Osteocyte (in vitro differentiated cells): ENCODE measurements at regions not wholly inside any gene's neighbourhood (a gene's known extent, or its start where the extent isn't known, plus 50 kb on each side); places are given as distances from the start of the nearest gene placed in this dataset.

ENCODE experiments used
- DNase-seq: peaks from one replicate; pipeline ENCODE4 v3.0.0; 2021; ENCODE audit warnings: mixed read lengths; ENCODE audit not compliant: unreplicated experiment; ENCODE audit errors: extremely low spot score
- H3K27ac Mint-ChIP-seq: one replicate; pipeline ENCODE4 v1.8.0; 2021; ENCODE audit warnings: mild to moderate bottlenecking, mixed read lengths; ENCODE audit not compliant: unreplicated experiment
- H3K27me3 Mint-ChIP-seq: one replicate; pipeline ENCODE4 v1.8.0; 2021; ENCODE audit warnings: mixed read lengths; ENCODE audit not compliant: unreplicated experiment
- H3K36me3 Mint-ChIP-seq: one replicate; pipeline ENCODE4 v1.8.0; 2021; ENCODE audit warnings: mixed read lengths; ENCODE audit not compliant: unreplicated experiment
- H3K4me1 Mint-ChIP-seq: one replicate; pipeline ENCODE4 v1.8.0; 2021; ENCODE audit warnings: mixed read lengths; ENCODE audit not compliant: unreplicated experiment
- H3K4me3 Mint-ChIP-seq: one replicate; pipeline ENCODE4 v1.8.0; 2021; ENCODE audit warnings: mild to moderate bottlenecking, moderate library complexity, mixed read lengths; ENCODE audit not compliant: unreplicated experiment
- H3K9me3 Mint-ChIP-seq: one replicate; pipeline ENCODE4 v1.8.0; 2021; ENCODE audit warnings: mixed read lengths; ENCODE audit not compliant: unreplicated experiment
- CTCF ChIP-seq: fragments of 200-600 bp; sonication (generic); IDR thresholded peaks from 2 replicates; pipeline ENCODE4 v1.5.0; 2021; ENCODE audit warnings: antibody characterized with exemption, mild to moderate bottlenecking, moderate library complexity

DNA sequence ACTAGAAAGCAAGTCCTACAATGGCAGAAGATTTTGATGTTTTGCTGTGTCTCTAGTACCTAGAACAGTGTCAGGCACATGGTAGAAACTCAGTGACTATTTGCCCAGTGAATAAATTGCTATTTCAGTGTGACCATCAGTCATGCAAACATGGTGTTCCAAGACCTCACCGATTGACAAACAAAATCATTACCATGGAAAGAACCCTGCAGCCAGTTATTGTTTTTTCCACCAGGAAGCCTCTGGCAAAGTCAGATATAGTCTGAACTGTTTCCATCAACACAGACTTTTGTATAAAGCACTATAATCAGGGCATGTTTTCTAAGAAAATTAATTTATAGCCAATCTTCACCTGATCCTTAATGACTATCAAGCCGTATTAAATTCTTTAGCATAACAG lies 97.3 kb upstream of the RASSF8 start:
- no peaks in the 10 kb centered on the region for H3K36me3 Mint-ChIP-seq
- no peaks in the 10 kb centered on the region for H3K27me3 Mint-ChIP-seq
- no peaks in the 10 kb centered on the region for H3K9me3 Mint-ChIP-seq
- H3K27ac Mint-ChIP-seq, result no peak overlapping the region
- TF ChIP-seq CTCF, result no peak
- no peak for DNase-seq
- H3K4me1 Mint-ChIP-seq, result peaks cover 12% of the 10 kb centered on the region
- no peak overlapping the region for H3K4me3 Mint-ChIP-seq

DNA sequence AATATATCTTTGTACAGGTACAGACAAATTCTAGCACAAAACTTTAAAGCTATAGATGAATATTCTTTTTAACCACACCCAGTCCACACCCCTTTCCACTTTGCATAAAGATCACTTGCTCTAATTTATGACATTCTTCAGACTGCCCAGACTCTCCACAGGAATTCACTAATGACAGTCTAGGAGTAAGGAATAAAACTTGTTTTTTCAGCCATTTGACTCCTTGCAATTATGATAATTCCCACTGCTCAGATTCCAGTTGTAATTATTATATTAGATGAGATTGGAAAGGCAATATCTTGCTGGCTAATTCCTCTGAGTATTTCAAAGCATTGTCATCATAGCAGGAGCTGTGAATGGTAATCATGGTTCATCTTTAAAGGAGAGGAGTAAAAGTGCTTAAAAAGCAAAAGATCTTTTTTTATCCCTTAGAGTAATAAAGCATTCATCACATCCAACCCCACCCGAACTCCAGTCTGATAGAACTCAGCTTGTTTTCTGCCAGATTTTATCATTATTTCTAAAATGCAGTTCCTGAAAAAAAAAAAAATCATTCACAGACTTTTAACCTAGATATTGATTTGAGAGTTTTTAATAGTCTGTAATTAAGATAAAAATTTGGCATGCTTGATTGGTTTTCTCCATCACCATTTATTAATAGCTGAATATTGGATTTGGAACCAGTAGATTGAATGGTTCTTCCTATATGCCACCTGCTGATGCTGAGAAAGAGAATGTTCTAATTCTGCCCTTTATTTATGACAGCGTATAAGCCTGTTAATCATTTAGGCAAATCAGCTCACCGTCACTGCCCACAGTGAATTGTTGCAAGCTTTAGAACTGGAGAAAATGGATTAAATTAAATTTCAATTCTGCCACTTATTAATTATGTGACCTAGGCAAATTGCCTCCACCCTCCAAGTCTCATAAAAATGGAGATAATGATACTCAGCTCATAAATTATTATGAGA lies 93.9 kb upstream of the RASSF8 start:
- Mint-ChIP-seq H3K4me3 (no peak overlapping the region), H3K36me3 (peaks cover 5% of the 10 kb centered on the region), H3K9me3 (peaks cover 19% of the 10 kb centered on the region), H3K4me1 (peaks cover 4% of the 10 kb centered on the region), H3K27ac (no peak overlapping the region), H3K27me3 (no peaks in the 10 kb centered on the region)
- TF ChIP-seq CTCF, result no peak
- no peak for DNase-seq

DNA sequence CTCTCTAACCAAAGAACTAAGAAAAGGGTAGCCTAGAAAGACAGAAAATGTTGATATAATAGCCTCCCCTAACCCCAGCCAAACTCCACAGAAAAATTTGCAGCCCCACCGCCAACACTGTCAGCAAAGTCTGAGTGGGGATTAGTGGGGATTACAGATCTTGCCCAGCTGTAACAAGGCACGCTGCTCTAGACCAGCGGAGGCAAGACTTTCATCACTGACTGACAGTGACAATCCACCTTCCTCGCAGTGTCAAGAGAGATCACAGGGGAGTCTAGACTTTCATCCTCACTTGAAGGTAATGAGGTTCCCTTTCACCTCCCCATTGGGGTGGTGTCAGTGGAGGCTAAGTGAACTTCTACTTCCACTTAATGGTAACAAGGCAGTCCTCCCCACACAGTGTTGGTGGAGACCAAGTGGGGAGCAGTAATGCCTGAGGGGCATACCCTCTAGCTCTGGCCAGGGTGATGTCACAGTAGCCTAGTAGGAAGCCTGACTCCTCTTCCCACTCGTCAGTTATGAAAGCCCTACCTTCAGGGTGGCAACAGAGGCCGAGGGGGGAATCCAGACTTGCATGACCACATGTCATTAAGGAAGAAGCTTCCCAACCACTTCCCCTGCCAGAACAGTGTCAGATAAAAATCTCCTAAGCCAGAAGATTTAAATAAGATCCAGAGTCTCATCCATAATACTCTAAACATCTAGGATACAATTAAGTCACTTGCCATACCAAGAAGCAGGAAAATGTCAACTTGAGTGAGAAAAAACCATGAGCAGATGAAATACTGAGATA lies 91.7 kb upstream of the RASSF8 start:
- no peak for DNase-seq
- no peak for TF ChIP-seq CTCF
- Mint-ChIP-seq H3K27ac (no peak overlapping the region), H3K4me1 (peaks cover 4% of the 10 kb centered on the region), H3K4me3 (no peak overlapping the region), H3K27me3 (no peaks in the 10 kb centered on the region), H3K36me3 (peaks cover 5% of the 10 kb centered on the region), H3K9me3 (peaks cover 19% of the 10 kb centered on the region)

GRCh38 chr12:25868193-25868592 lies 90.3 kb upstream of the RASSF8 start:
- no peak for DNase-seq
- H3K27me3 Mint-ChIP-seq, result no peaks in the 10 kb centered on the region
- peaks cover 4% of the 10 kb centered on the region for H3K4me1 Mint-ChIP-seq
- H3K27ac Mint-ChIP-seq, result no peak overlapping the region
- no peak overlapping the region for H3K4me3 Mint-ChIP-seq
- peaks cover 19% of the 10 kb centered on the region for H3K9me3 Mint-ChIP-seq
- H3K36me3 Mint-ChIP-seq, result peaks cover 5% of the 10 kb centered on the region
- TF ChIP-seq CTCF, result no peak

- H3K4me3 Mint-ChIP-seq, result no peak overlapping the region
- no peak overlapping the region for H3K27ac Mint-ChIP-seq
- no peak for DNase-seq
- no peaks in the 10 kb centered on the region for H3K27me3 Mint-ChIP-seq
- TF ChIP-seq CTCF, result no peak
- H3K4me1 Mint-ChIP-seq, result no peaks in the 10 kb centered on the region
- peaks cover 17% of the 10 kb centered on the region for H3K9me3 Mint-ChIP-seq
- peaks cover 5% of the 10 kb centered on the region for H3K36me3 Mint-ChIP-seq
Observed at GRCh38 chr12:25872137-25872536, 86.3 kb upstream of the RASSF8 start.
